ENCODE measurements at regions not wholly inside any gene's neighbourhood (a gene's known extent, or its start where the extent isn't known, plus 50 kb on each side); places are given as distances from the start of the nearest gene placed in this dataset.

- no peak for ATAC-seq
- no peaks in the 10 kb centered on the region for H3K4me1 ChIP-seq
- no peak for DNase-seq
- no peak overlapping the region for H3K4me3 ChIP-seq
- H3K27me3 ChIP-seq: no peaks in the 10 kb centered on the region
- intact Hi-C loops (cut with DNase I): no loop called here
- peak overlapping the region in 1 of 10 donors; percentile 2 for H3K27ac ChIP-seq
- no peaks in the 10 kb centered on the region for H3K36me3 ChIP-seq
- peaks cover 0 to 3% (median 0%) of the 10 kb centered on the region in 11 donors for H3K9me3 ChIP-seq
- 73 to 81% methylated on average over 3 of the region's 3 CpGs for WGBS, 2 donors
- no peak for TF ChIP-seq CTCF (IDR thresholded peaks at IDR 0.05)
Measured at GRCh38 chr7:81616951-81617350, 152.9 kb downstream of the HGF start.

GRCh38 chr7:81611805-81612204, 158.0 kb downstream of the HGF start:
- Histone ChIP-seq H3K27me3 (no peaks in the 10 kb centered on the region), H3K4me3 (no peak overlapping the region), H3K27ac (no peak overlapping the region), H3K9me3 (peaks cover 0 to 3% (median 0%) of the 10 kb centered on the region in 11 donors), H3K36me3 (no peaks in the 10 kb centered on the region), H3K4me1 (no peaks in the 10 kb centered on the region)
- ATAC-seq: no peak
- no peak for TF ChIP-seq CTCF (IDR thresholded peaks at IDR 0.05)
- DNase-seq: no peak
- 91 to 98% methylated on average over 1 of the region's 1 CpG for WGBS, 2 donors
- intact Hi-C loops (cut with DNase I): no loop called here

- intact Hi-C loops (cut with DNase I): no loop called here
- H3K27me3 ChIP-seq: no peaks in the 10 kb centered on the region
- no peak overlapping the region for H3K4me3 ChIP-seq
- H3K27ac ChIP-seq: no peak overlapping the region
- no peaks in the 10 kb centered on the region for H3K4me1 ChIP-seq
- DNase-seq (peak in 1 of 2 donors; percentile 5), ATAC-seq (no peak)
- no peak for TF ChIP-seq CTCF (IDR thresholded peaks at IDR 0.05)
- peaks cover 0 to 3% (median 0%) of the 10 kb centered on the region in 11 donors for H3K9me3 ChIP-seq
- 75 to 83% methylated on average over 27 of the region's 27 CpGs for WGBS, 2 donors
- no peaks in the 10 kb centered on the region for H3K36me3 ChIP-seq
Measured at GRCh38 chr7:81611040-81611439, 158.8 kb downstream of the HGF start.

- Histone ChIP-seq H3K9me3 (no peaks in the 10 kb centered on the region), H3K27ac (no peak overlapping the region), H3K4me3 (no peak overlapping the region), H3K4me1 (peaks cover 0 to 8% (median 0%) of the 10 kb centered on the region in 9 donors), H3K36me3 (no peaks in the 10 kb centered on the region), H3K27me3 (no peaks in the 10 kb centered on the region)
- ATAC-seq: no peak
- DNase-seq: no peak
- WGBS, 2 donors: 91 to 92% methylated on average over 6 of the region's 6 CpGs
- TF ChIP-seq CTCF (IDR thresholded peaks at IDR 0.05): no peak
- intact Hi-C loops (cut with DNase I): no loop called here
Measured at GRCh38 chr7:81608748-81609382, 161.0 kb downstream of the HGF start.

Data from heart right ventricle (tissue), 16 donors.